ENCODE measurements at regions not wholly inside any gene's neighbourhood (a gene's known extent, or its start where the extent isn't known, plus 50 kb on each side); places are given as distances from the start of the nearest gene placed in this dataset.

GRCh38 chr2:74756356-74756890, 77.5 kb upstream of the HK2 start:
- no peak overlapping the region for H3K27ac ChIP-seq
- H3K9me3 ChIP-seq = no peaks in the 10 kb centered on the region
- intact Hi-C loops (cut with DNase I) = no loop called here
- no peaks in the 10 kb centered on the region for H3K27me3 ChIP-seq
- H3K4me1 ChIP-seq = peaks cover 0 to 4% of the 10 kb centered on the region in 2 donors
- no peak overlapping the region for H3K4me3 ChIP-seq (replicated peaks in 1 of 3)
- no peaks in the 10 kb centered on the region for H3K36me3 ChIP-seq
- DNase-seq = no peak
- TF ChIP-seq POLR2A (IDR thresholded peaks at IDR 0.05) = no peak
- TF ChIP-seq CTCF (IDR thresholded peaks at IDR 0.05) = no peak

- Histone ChIP-seq H3K9me3 (no peaks in the 10 kb centered on the region), H3K4me3 (replicated peaks in 1 of 3) (no peak overlapping the region), H3K27me3 (no peaks in the 10 kb centered on the region), H3K4me1 (peaks cover 0 to 18% of the 10 kb centered on the region in 2 donors), H3K27ac (peak overlapping the region in 1 of 3 donors; percentile 72), H3K36me3 (no peaks in the 10 kb centered on the region)
- DNase-seq = no peak
- TF ChIP-seq CTCF (IDR thresholded peaks at IDR 0.05) = no peak
- no peak for TF ChIP-seq POLR2A (IDR thresholded peaks at IDR 0.05)
- intact Hi-C loops (cut with DNase I) = no loop called here
Measured at GRCh38 chr2:74759986-74760385, 73.9 kb upstream of the HK2 start.

GRCh38 chr2:74760875-74761630, 72.9 kb upstream of the HK2 start:
- peak overlapping the region; percentile 72 to 89 (median 85) for H3K27ac ChIP-seq
- WGBS, 2 donors = 31 to 43% methylated on average over 6 of the region's 6 CpGs
- H3K4me3 ChIP-seq (replicated peaks in 1 of 3) = no peak overlapping the region
- no peak for TF ChIP-seq CTCF (IDR thresholded peaks at IDR 0.05)
- no peak for TF ChIP-seq POLR2A (IDR thresholded peaks at IDR 0.05)
- intact Hi-C loops (cut with DNase I) = no loop called here
- H3K36me3 ChIP-seq = no peaks in the 10 kb centered on the region
- no peaks in the 10 kb centered on the region for H3K27me3 ChIP-seq
- DNase-seq = peak; percentile 84 to 85
- no peaks in the 10 kb centered on the region for H3K9me3 ChIP-seq
- peaks cover 0 to 18% of the 10 kb centered on the region in 2 donors for H3K4me1 ChIP-seq

- WGBS, 2 donors = 87 to 93% methylated on average over 3 of the region's 3 CpGs
- no peaks in the 10 kb centered on the region for H3K9me3 ChIP-seq
- no peak overlapping the region for H3K4me3 ChIP-seq (replicated peaks in 1 of 3)
- peaks cover 4 to 26% of the 10 kb centered on the region in 2 donors for H3K4me1 ChIP-seq
- no peaks in the 10 kb centered on the region for H3K36me3 ChIP-seq
- intact Hi-C loops (cut with DNase I) = no loop called here
- TF ChIP-seq CTCF (IDR thresholded peaks at IDR 0.05) (peak in 1 of 6 experiments; percentile 17), POLR2A (IDR thresholded peaks at IDR 0.05) (no peak)
- no peak overlapping the region for H3K27ac ChIP-seq
- no peaks in the 10 kb centered on the region for H3K27me3 ChIP-seq
- DNase-seq = no peak
Measured at GRCh38 chr2:74762789-74763188, 71.1 kb upstream of the HK2 start.

GRCh38 chr2:74763962-74764428, 69.9 kb upstream of the HK2 start:
- intact Hi-C loops (cut with DNase I) = no loop called here
- Histone ChIP-seq H3K4me3 (replicated peaks in 1 of 3) (no peak overlapping the region), H3K4me1 (peaks cover 14 to 38% of the 10 kb centered on the region in 2 donors), H3K27me3 (no peaks in the 10 kb centered on the region), H3K9me3 (no peaks in the 10 kb centered on the region), H3K36me3 (no peaks in the 10 kb centered on the region), H3K27ac (no peak overlapping the region)
- DNase-seq = no peak
- TF ChIP-seq POLR2A (IDR thresholded peaks at IDR 0.05) = no peak
- no peak for TF ChIP-seq CTCF (IDR thresholded peaks at IDR 0.05)
